ENCODE measurements at regions not wholly inside any gene's neighbourhood (a gene's known extent, or its start where the extent isn't known, plus 50 kb on each side); places are given as distances from the start of the nearest gene placed in this dataset.
"Not testable (repeated sequence)": the region's sequence is repeated elsewhere in the genome, so short reads cannot be mapped to it uniquely, and the experiment has no call there.

DNA sequence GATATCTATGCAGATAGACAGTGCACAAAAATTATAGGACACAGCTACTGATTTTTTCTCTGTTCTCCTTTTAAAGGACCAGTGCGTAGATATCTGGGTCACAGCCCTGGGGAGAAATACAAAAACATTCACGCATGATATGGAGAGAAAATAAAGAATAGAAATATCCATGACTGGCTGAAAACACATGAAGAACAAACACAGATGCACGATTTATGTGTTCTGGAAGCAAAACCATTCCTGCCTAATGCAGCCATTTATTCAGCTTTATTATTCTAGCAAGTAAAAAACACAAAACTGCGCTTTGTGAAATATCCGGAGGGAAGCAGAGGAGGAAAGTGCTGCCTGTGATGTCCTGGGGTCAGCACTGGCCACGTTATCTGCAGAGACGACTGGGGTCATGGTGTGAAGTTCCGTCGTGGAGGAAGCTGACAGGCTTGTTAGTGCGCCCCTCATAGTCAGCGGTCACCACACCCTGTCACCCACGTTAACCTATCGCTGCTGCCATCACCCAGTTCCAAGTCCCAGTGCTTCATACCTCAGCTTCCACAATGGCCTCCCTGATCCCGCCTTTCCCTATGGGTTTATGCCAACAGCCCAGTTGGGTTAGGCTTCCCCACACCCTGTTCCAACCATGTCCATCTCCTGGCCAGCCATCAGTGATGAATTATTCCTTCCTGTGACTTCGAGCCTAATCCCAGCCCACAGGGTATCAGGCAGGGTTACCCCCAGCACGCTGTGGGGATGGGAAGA, 86.6 kb upstream of the RPS6KA2 start:
- ChIA-PET CTCF (no interaction called here), POLR2A (no interaction called here)
- Mint-ChIP-seq H3K36me3 (ENCODE audit: low read depth) (no peaks in the 10 kb centered on the region), H3K9me3 (no peaks in the 10 kb centered on the region), H3K27ac (no peak overlapping the region), H3K4me1 (no peaks in the 10 kb centered on the region), H3K4me3 (no peak overlapping the region), H3K27me3 (peaks cover 3% of the 10 kb centered on the region)
- no peak for DNase-seq

GRCh38 chr6:166712286-166713228, 85.5 kb upstream of the RPS6KA2 start:
- POLR2A ChIA-PET: no interaction called here
- Mint-ChIP-seq H3K27ac (no peak overlapping the region), H3K27me3 (peaks cover 3% of the 10 kb centered on the region), H3K9me3 (no peaks in the 10 kb centered on the region), H3K4me3 (no peak overlapping the region), H3K4me1 (no peaks in the 10 kb centered on the region), H3K36me3 (ENCODE audit: low read depth) (no peaks in the 10 kb centered on the region)
- no peak for DNase-seq
- CTCF ChIA-PET: no interaction called here

GRCh38 chr6:166710084-166710483, 83.0 kb upstream of the RPS6KA2 start:
- Mint-ChIP-seq H3K9me3 (no peaks in the 10 kb centered on the region), H3K36me3 (ENCODE audit: low read depth) (no peaks in the 10 kb centered on the region), H3K4me3 (no peak overlapping the region), H3K27ac (no peak overlapping the region), H3K4me1 (no peaks in the 10 kb centered on the region), H3K27me3 (peaks cover 2% of the 10 kb centered on the region)
- POLR2A ChIA-PET: no interaction called here
- CTCF ChIA-PET: no interaction called here
- no peak for DNase-seq

DNA sequence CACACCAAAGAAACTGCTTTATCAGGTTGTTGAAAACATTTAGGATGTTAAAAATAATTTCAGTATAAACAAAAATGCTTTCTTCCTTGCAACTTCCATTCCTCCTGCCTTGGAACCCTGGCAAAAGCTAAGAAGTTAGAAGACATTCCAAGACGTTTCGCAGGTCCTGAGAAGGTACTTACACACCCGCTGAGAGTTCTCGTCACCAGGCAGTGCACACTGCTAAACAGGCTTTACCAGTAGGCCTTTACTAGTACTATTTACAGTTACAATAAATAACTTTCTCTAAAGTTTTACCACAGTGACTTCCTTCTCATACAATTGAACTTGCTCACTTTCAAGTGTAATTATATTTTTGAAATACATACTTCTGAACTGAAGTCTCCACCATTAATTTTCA, 81.4 kb upstream of the RPS6KA2 start:
- CTCF ChIA-PET: no interaction called here
- no peak for DNase-seq
- Mint-ChIP-seq H3K36me3 (ENCODE audit: low read depth) (no peaks in the 10 kb centered on the region), H3K27ac (no peak overlapping the region), H3K4me3 (no peak overlapping the region), H3K4me1 (no peaks in the 10 kb centered on the region), H3K9me3 (no peaks in the 10 kb centered on the region), H3K27me3 (peaks cover 2% of the 10 kb centered on the region)
- POLR2A ChIA-PET: no interaction called here

GRCh38 chr6:166707045-166707444, 80.0 kb upstream of the RPS6KA2 start:
- CTCF ChIA-PET: no interaction called here
- Mint-ChIP-seq H3K36me3 (ENCODE audit: low read depth) (no peaks in the 10 kb centered on the region), H3K4me1 (no peaks in the 10 kb centered on the region), H3K4me3 (no peak overlapping the region), H3K27ac (no peak overlapping the region), H3K27me3 (peaks cover 4% of the 10 kb centered on the region), H3K9me3 (no peaks in the 10 kb centered on the region)
- POLR2A ChIA-PET: no interaction called here
- DNase-seq: peak; percentile 20

GRCh38 chr6:166705069-166705468, 78.0 kb upstream of the RPS6KA2 start:
- ChIA-PET CTCF (no interaction called here), POLR2A (no interaction called here)
- no peaks in the 10 kb centered on the region for H3K4me1 Mint-ChIP-seq
- DNase-seq: no peak
- H3K4me3 Mint-ChIP-seq: no peak overlapping the region
- H3K27ac Mint-ChIP-seq: no peak overlapping the region
- H3K27me3 Mint-ChIP-seq: peaks cover 7% of the 10 kb centered on the region
- no peaks in the 10 kb centered on the region for H3K9me3 Mint-ChIP-seq
- no peaks in the 10 kb centered on the region for H3K36me3 Mint-ChIP-seq (ENCODE audit: low read depth)

DNA sequence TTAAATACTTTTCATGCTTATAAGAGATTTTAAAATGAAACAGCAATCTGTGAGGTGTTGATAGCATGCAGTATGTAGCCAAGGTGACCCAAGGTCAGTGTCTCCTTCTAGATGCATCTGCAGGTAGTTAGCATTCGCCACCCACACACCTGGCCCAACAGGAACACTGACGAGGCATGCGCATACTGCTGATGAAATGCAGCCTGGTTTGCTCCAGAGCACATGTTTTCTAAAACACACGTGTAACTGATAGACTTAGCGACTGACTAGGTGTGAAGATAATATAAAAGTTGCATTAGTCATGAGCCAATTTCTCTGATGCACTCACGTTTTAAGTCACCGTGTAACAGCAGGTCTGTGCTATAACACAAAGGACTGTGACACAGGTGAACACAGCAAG, 77.1 kb upstream of the RPS6KA2 start:
- Mint-ChIP-seq H3K4me3 (no peak overlapping the region), H3K36me3 (ENCODE audit: low read depth) (no peaks in the 10 kb centered on the region), H3K27me3 (peaks cover 7% of the 10 kb centered on the region), H3K4me1 (no peaks in the 10 kb centered on the region), H3K9me3 (no peaks in the 10 kb centered on the region), H3K27ac (no peak overlapping the region)
- ChIA-PET POLR2A (no interaction called here), CTCF (no interaction called here)
- DNase-seq: no peak

- Mint-ChIP-seq H3K4me1 (no peaks in the 10 kb centered on the region), H3K36me3 (ENCODE audit: low read depth) (no peaks in the 10 kb centered on the region), H3K27ac (no peak overlapping the region), H3K27me3 (peaks cover 7% of the 10 kb centered on the region), H3K4me3 (no peak overlapping the region), H3K9me3 (no peaks in the 10 kb centered on the region)
- CTCF ChIA-PET: interaction anchor here (0.6 kb wide), 1 partner anchor 26 kb away, joined by 3 read pairs; no protein-coding TSS in a partner anchor
- no peak for DNase-seq
- POLR2A ChIA-PET: no interaction called here
Measured at GRCh38 chr6:166703149-166703710, 76.2 kb upstream of the RPS6KA2 start.

DNA sequence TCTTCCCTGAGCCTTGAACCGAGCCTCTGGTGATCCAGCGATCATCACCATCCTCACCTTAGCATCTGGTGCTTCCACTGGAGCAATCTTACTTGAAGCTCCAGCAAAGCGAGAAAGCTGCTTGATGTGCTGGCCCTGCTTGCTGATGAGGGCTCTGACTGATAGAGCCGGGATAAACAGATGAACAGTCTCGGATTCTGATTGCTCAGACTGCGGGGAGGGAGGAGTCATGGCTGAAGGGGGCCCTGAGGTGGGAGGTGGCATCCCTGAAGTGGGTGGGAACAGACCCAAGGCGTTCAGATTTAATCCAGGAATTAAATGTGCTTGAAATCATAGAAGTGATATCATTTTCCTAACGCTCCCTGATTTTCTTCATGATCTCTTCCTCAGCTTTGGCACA, 74.4 kb upstream of the RPS6KA2 start:
- CTCF ChIA-PET: not testable (repeated sequence)

GRCh38 chr6:166700871-166701270, 73.8 kb upstream of the RPS6KA2 start:
- CTCF ChIA-PET; H3K27me3 Mint-ChIP-seq; H3K4me1 Mint-ChIP-seq; DNase-seq; H3K27ac Mint-ChIP-seq; H3K4me3 Mint-ChIP-seq; H3K9me3 Mint-ChIP-seq; POLR2A ChIA-PET; H3K36me3 Mint-ChIP-seq (ENCODE audit: low read depth): not testable (repeated sequence)

More for the DNA sequence above, 74.4 kb upstream of the RPS6KA2 start:
- H3K4me3 Mint-ChIP-seq; H3K4me1 Mint-ChIP-seq; POLR2A ChIA-PET; H3K36me3 Mint-ChIP-seq (ENCODE audit: low read depth); H3K9me3 Mint-ChIP-seq; H3K27ac Mint-ChIP-seq; H3K27me3 Mint-ChIP-seq; DNase-seq: not testable (repeated sequence)

DNA sequence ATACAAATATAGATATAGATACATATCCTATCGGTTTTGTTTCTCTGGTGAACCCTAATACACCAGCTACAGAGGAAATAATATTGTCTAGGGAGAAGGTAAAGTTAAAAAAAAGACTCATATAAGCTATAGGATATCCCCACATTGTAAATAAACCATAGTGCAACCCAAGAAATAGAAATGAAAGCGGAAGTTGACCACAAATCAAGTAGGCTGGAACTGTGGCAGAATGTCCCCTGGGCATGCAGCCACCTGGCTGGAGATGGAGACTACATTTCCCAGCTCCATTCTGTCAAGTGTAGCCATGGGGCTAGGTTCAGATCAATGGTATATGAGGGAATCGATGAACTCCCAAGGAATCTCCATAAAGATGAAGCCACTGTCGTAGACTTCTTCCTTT, 70.1 kb upstream of the RPS6KA2 start:
- CTCF ChIA-PET: no interaction called here
- Mint-ChIP-seq H3K27me3 (peaks cover 2% of the 10 kb centered on the region), H3K27ac (no peak overlapping the region), H3K4me1 (no peaks in the 10 kb centered on the region), H3K36me3 (ENCODE audit: low read depth) (no peaks in the 10 kb centered on the region), H3K4me3 (no peak overlapping the region), H3K9me3 (no peaks in the 10 kb centered on the region)
- POLR2A ChIA-PET: no interaction called here
- no peak for DNase-seq

- ChIA-PET POLR2A (no interaction called here), CTCF (no interaction called here)
- no peaks in the 10 kb centered on the region for H3K27me3 Mint-ChIP-seq
- no peak for DNase-seq
- H3K27ac Mint-ChIP-seq: no peak overlapping the region
- H3K36me3 Mint-ChIP-seq (ENCODE audit: low read depth): no peaks in the 10 kb centered on the region
- H3K4me1 Mint-ChIP-seq: no peaks in the 10 kb centered on the region
- no peak overlapping the region for H3K4me3 Mint-ChIP-seq
- H3K9me3 Mint-ChIP-seq: no peaks in the 10 kb centered on the region
Measured at GRCh38 chr6:166693880-166694279, 66.8 kb upstream of the RPS6KA2 start.

DNA sequence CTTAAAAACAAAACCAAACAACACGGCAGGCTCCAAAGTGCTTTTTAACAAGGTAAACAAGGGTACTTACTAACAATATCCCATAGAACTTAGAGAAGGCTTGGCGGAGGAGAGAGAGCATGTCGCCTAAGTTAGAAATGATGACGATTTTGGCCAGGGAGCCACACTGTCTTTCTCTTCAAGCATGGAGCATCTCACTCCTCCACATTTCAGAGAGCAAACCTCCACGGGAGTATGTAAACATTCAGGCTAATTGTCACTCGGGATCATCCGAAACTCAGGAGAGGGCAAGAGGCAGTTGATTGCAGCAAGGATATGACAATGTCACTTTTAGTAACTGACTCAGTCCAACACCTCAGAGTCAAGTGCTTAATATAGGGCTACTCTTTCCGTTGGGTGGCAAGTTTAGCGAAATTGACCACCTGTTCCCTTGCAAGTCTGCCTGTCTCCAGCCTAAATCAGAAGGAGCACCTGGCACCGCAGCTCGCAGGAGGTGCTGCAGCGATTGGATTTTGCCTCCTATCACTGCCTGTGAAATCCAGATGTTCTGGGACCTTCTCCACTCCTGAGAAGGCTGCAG, 65.8 kb upstream of the RPS6KA2 start:
- ChIA-PET POLR2A (no interaction called here), CTCF (no interaction called here)
- no peak overlapping the region for H3K4me3 Mint-ChIP-seq
- H3K27ac Mint-ChIP-seq: no peak overlapping the region
- no peak for DNase-seq
- H3K9me3 Mint-ChIP-seq: no peaks in the 10 kb centered on the region
- no peaks in the 10 kb centered on the region for H3K4me1 Mint-ChIP-seq
- no peaks in the 10 kb centered on the region for H3K27me3 Mint-ChIP-seq
- H3K36me3 Mint-ChIP-seq (ENCODE audit: low read depth): no peaks in the 10 kb centered on the region

All from activated CD4-positive, alpha-beta T cell treated with anti-CD3 and anti-CD28 coated beads, Interleukin-2, amount 10 ng/mL, durations not matched to agents 7 days and 5 days (primary cell).